ENCODE measurements at regions not wholly inside any gene's neighbourhood (a gene's known extent, or its start where the extent isn't known, plus 50 kb on each side); places are given as distances from the start of the nearest gene placed in this dataset.

GRCh38 chr4:132056496-132056895, 1092.6 kb upstream of the PCDH10 start:
- DNase-seq (no peak), ATAC-seq (ENCODE audit: insufficient read depth, low FRiP score) (no peak)
- no peak overlapping the region for H3K27ac ChIP-seq (ENCODE audit: low read depth in 1 of 2, low read length in 1 of 2)
- no peak overlapping the region for H3K4me3 ChIP-seq
- TF ChIP-seq, protein P1, sequence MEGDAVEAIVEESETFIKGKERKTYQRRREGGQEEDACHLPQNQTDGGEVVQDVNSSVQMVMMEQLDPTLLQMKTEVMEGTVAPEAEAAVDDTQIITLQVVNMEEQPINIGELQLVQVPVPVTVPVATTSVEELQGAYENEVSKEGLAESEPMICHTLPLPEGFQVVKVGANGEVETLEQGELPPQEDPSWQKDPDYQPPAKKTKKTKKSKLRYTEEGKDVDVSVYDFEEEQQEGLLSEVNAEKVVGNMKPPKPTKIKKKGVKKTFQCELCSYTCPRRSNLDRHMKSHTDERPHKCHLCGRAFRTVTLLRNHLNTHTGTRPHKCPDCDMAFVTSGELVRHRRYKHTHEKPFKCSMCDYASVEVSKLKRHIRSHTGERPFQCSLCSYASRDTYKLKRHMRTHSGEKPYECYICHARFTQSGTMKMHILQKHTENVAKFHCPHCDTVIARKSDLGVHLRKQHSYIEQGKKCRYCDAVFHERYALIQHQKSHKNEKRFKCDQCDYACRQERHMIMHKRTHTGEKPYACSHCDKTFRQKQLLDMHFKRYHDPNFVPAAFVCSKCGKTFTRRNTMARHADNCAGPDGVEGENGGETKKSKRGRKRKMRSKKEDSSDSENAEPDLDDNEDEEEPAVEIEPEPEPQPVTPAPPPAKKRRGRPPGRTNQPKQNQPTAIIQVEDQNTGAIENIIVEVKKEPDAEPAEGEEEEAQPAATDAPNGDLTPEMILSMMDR (IDR thresholded peaks at IDR 0.05; ENCODE audit: control extremely low read depth, extremely low read depth): no peak
- peaks cover 0 to 2% (median 0%) of the 10 kb centered on the region in 4 donors for H3K9me3 ChIP-seq (ENCODE audit: control insufficient read depth in 4 of 4, insufficient read depth in 3 of 4, low read length in 3 of 4)
- no peaks in the 10 kb centered on the region for H3K4me1 ChIP-seq (ENCODE audit: control insufficient read depth in 5 of 5, insufficient read depth in 5 of 5, low read length in 5 of 5)
- H3K27me3 ChIP-seq (ENCODE audit: control insufficient read depth in 3 of 3, insufficient read depth in 3 of 3, low read length in 2 of 3): no peaks in the 10 kb centered on the region
- no peaks in the 10 kb centered on the region for H3K36me3 ChIP-seq (ENCODE audit: control insufficient read depth in 4 of 4, insufficient read depth in 4 of 4, low read length in 4 of 4)
- WGBS, 2 donors: 87 to 90% methylated on average over 1 of the region's 1 CpG
- no peak overlapping the region for H3K9ac ChIP-seq (ENCODE audit: insufficient read depth in 1 of 2, low read length in 2 of 2)

DNA sequence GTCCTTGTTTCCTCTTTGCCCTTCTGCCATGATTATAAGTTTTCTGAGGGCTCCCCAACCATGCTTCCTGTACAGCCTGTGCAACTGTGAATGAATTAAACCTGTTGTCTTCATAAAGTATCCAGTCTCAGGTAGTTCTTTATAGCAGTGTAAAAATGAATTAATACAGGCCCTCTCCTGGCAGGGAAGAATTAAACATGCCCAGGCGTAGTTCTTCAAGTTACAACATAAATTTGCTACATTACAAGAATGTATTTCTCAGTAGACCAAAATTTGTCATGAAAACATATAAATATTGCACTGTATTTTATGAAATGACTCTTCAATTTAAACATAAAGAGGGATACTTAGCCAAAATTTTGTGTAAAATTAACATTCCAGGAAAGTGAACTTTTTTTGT, 1089.9 kb upstream of the PCDH10 start:
- H3K9me3 ChIP-seq (ENCODE audit: control insufficient read depth in 4 of 4, insufficient read depth in 3 of 4, low read length in 3 of 4): peaks cover 0 to 9% (median 0%) of the 10 kb centered on the region in 4 donors
- WGBS, 2 donors: 89 to 91% methylated on average over 1 of the region's 1 CpG
- H3K36me3 ChIP-seq (ENCODE audit: control insufficient read depth in 4 of 4, insufficient read depth in 4 of 4, low read length in 4 of 4): no peaks in the 10 kb centered on the region
- DNase-seq (no peak), ATAC-seq (ENCODE audit: insufficient read depth, low FRiP score) (no peak)
- no peak overlapping the region for H3K27ac ChIP-seq (ENCODE audit: low read depth in 1 of 2, low read length in 1 of 2)
- H3K9ac ChIP-seq (ENCODE audit: insufficient read depth in 1 of 2, low read length in 2 of 2): no peak overlapping the region
- no peaks in the 10 kb centered on the region for H3K27me3 ChIP-seq (ENCODE audit: control insufficient read depth in 3 of 3, insufficient read depth in 3 of 3, low read length in 2 of 3)
- H3K4me3 ChIP-seq: no peak overlapping the region
- TF ChIP-seq, protein P1 (IDR thresholded peaks at IDR 0.05; ENCODE audit: control extremely low read depth, extremely low read depth): no peak
- H3K4me1 ChIP-seq (ENCODE audit: control insufficient read depth in 5 of 5, insufficient read depth in 5 of 5, low read length in 5 of 5): no peaks in the 10 kb centered on the region

DNA sequence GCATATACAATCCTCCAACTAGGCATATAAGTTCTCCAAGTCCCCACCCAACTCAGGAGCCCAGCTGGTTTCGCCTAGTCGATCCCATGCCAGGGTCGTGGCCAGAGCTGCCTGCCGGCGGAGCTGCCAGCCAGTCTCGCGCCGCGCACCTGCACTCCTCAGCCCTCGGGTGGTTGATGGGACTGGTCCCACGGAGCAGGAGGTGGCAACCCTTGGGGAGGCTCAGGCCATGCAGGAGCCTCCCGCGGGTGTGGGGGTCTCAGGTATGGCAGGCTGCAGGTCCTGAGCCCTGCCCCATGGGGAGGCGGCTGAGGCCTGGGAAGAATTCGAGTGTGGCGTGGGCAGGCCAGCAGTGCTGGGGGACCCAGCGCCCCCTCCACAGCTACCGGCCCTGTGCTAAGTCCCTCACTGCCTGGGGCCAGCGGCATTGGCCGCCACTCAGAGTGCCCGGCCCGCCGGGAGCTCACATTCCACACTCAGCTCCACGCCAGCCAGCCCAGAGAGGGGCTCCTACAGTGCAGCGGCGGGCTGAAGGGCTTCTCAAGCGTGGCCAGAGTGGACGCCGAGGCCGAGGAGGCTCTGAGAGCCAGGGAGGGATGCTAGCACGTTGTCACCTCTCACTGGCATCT, 1086.4 kb upstream of the PCDH10 start:
- 94 to 96% methylated on average over 31 of the region's 31 CpGs for WGBS, 2 donors
- no peaks in the 10 kb centered on the region for H3K4me1 ChIP-seq (ENCODE audit: control insufficient read depth in 5 of 5, insufficient read depth in 5 of 5, low read length in 5 of 5)
- no peaks in the 10 kb centered on the region for H3K36me3 ChIP-seq (ENCODE audit: control insufficient read depth in 4 of 4, insufficient read depth in 4 of 4, low read length in 4 of 4)
- no peak for DNase-seq
- H3K9me3 ChIP-seq (ENCODE audit: control insufficient read depth in 4 of 4, insufficient read depth in 3 of 4, low read length in 3 of 4): peaks cover 0 to 9% (median 0%) of the 10 kb centered on the region in 4 donors
- no peak overlapping the region for H3K4me3 ChIP-seq
- H3K9ac ChIP-seq (ENCODE audit: insufficient read depth in 1 of 2, low read length in 2 of 2): no peak overlapping the region
- no peak overlapping the region for H3K27ac ChIP-seq (ENCODE audit: low read depth in 1 of 2, low read length in 1 of 2)
- no peak for ATAC-seq (ENCODE audit: insufficient read depth, low FRiP score)
- TF ChIP-seq, protein P1 (IDR thresholded peaks at IDR 0.05; ENCODE audit: control extremely low read depth, extremely low read depth): no peak
- no peaks in the 10 kb centered on the region for H3K27me3 ChIP-seq (ENCODE audit: control insufficient read depth in 3 of 3, insufficient read depth in 3 of 3, low read length in 2 of 3)

DNA sequence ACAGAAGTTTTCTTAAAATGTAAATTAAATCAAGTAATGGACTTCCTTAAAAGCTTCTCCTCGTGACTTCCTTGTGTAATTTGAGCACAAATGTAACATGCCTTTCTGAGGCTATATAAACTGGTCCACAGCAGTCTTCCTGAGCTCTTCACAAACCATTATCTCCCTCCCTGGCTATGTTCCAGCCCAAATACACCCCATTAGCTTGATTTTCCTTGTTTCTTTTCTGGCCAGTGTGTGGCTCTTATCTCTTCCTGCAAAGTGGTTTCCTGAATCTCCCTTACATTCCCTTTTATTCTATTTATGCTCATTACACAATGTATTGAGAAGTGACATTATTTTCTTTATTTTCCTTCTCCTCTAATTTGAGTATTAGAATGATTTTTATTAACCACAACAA, 1085.3 kb upstream of the PCDH10 start:
- ATAC-seq (ENCODE audit: insufficient read depth, low FRiP score) (no peak), DNase-seq (peak in 2 of 3 donors; percentile 6 to 56)
- WGBS, 2 donors: 12 to 33% methylated on average over 1 of the region's 1 CpG
- H3K27ac ChIP-seq (ENCODE audit: low read depth in 1 of 2, low read length in 1 of 2): no peak overlapping the region
- peaks cover 0 to 7% (median 0%) of the 10 kb centered on the region in 4 donors for H3K9me3 ChIP-seq (ENCODE audit: control insufficient read depth in 4 of 4, insufficient read depth in 3 of 4, low read length in 3 of 4)
- H3K27me3 ChIP-seq (ENCODE audit: control insufficient read depth in 3 of 3, insufficient read depth in 3 of 3, low read length in 2 of 3): no peaks in the 10 kb centered on the region
- no peaks in the 10 kb centered on the region for H3K36me3 ChIP-seq (ENCODE audit: control insufficient read depth in 4 of 4, insufficient read depth in 4 of 4, low read length in 4 of 4)
- H3K9ac ChIP-seq (ENCODE audit: insufficient read depth in 1 of 2, low read length in 2 of 2): no peak overlapping the region
- no peaks in the 10 kb centered on the region for H3K4me1 ChIP-seq (ENCODE audit: control insufficient read depth in 5 of 5, insufficient read depth in 5 of 5, low read length in 5 of 5)
- H3K4me3 ChIP-seq: no peak overlapping the region
- TF ChIP-seq, protein P1 (IDR thresholded peaks at IDR 0.05; ENCODE audit: control extremely low read depth, extremely low read depth): no peak
